Neural progenitor cell (in vitro differentiated cells): ENCODE measurements at regions not wholly inside any gene's neighbourhood (a gene's known extent, or its start where the extent isn't known, plus 50 kb on each side); places are given as distances from the start of the nearest gene placed in this dataset.

Source experiments
- DNase-seq: peaks from one replicate; pipeline ENCODE4 v3.0.0-alpha.2; 2016; ENCODE audit warnings: low spot score
- H2AFZ ChIP-seq: fragments of 200-600 bp; sonication (generic); replicated peaks from 2 replicates; pipeline ENCODE4 v1.6.1; 2016; ENCODE audit warnings: antibody characterized with exemption
- H3F3A ChIP-seq: fragments of 200-600 bp; sonication (generic); 2 replicates; pipeline ENCODE4 v1.6.1; 2016; ENCODE audit warnings: antibody characterized with exemption, low read depth
- H3K27ac ChIP-seq: fragments of 200-600 bp; sonication (generic); 2 replicates; pipeline ENCODE4 v1.5.1; 2016; ENCODE audit warnings: mild to moderate bottlenecking
- H3K27me3 ChIP-seq: fragments of 200-600 bp; sonication (generic); 2 replicates; pipeline ENCODE4 v1.6.1; 2016; ENCODE audit warnings: mild to moderate bottlenecking, moderate library complexity
- H3K36me3 ChIP-seq: fragments of 200-600 bp; sonication (generic); 2 replicates; pipeline ENCODE4 v1.5.1; 2016
- H3K4me1 ChIP-seq: fragments of 200-600 bp; sonication (generic); 2 replicates; pipeline ENCODE4 v1.6.1; 2016; ENCODE audit warnings: mixed run types
- H3K4me2 ChIP-seq: fragments of 200-600 bp; sonication (generic); 2 replicates; pipeline ENCODE4 v1.6.1; 2016
- H3K4me3 ChIP-seq: fragments of 200-600 bp; sonication (generic); 2 replicates; pipeline ENCODE4 v1.5.1; 2016
- H3K79me2 ChIP-seq: fragments of 200-600 bp; sonication (generic); 2 replicates; pipeline ENCODE4 v1.6.1; 2016; ENCODE audit warnings: low read depth
- H3K9ac ChIP-seq: fragments of 200-600 bp; sonication (generic); 2 replicates; pipeline ENCODE4 v1.6.1; 2016
- H3K9me3 ChIP-seq: fragments of 200-600 bp; sonication (generic); 2 replicates; pipeline ENCODE4 v1.5.1; 2016; ENCODE audit warnings: low read depth
- H4K20me1 ChIP-seq: fragments of 200-600 bp; sonication (generic); 2 replicates; pipeline ENCODE4 v1.6.1; 2016; ENCODE audit warnings: low read depth
- H3K27ac Mint-ChIP-seq: 3 replicates; pipeline ENCODE4 v1.8.0; 2021; ENCODE audit warnings: mixed read lengths
- H3K27me3 Mint-ChIP-seq: 2 replicates; pipeline ENCODE4 v1.8.0; 2022; ENCODE audit warnings: low read depth, mild to moderate bottlenecking, inconsistent platforms, moderate library complexity, mixed read lengths; ENCODE audit not compliant: insufficient read depth
- H3K36me3 Mint-ChIP-seq: 3 replicates; pipeline ENCODE4 v1.8.0; 2021; ENCODE audit warnings: mixed read lengths
- H3K4me1 Mint-ChIP-seq: 3 replicates; pipeline ENCODE4 v1.8.0; 2021; ENCODE audit warnings: mixed read lengths
- H3K4me3 Mint-ChIP-seq: 3 replicates; pipeline ENCODE4 v1.8.0; 2021; ENCODE audit warnings: mild to moderate bottlenecking, moderate library complexity, mixed read lengths
- H3K9me3 Mint-ChIP-seq: 3 replicates; pipeline ENCODE4 v1.8.0; 2020; ENCODE audit warnings: mixed read lengths
- EZH2 ChIP-seq: fragments of 200-600 bp; sonication (generic); IDR thresholded peaks from 2 replicates; pipeline ENCODE4 v1.6.1; 2017; ENCODE audit warnings: antibody characterized with exemption, mild to moderate bottlenecking, moderate library complexity
- EZH2phosphoT487 ChIP-seq: fragments of 200-600 bp; sonication (generic); IDR thresholded peaks from 2 replicates; pipeline ENCODE4 v1.6.1; 2017; ENCODE audit warnings: antibody characterized with exemption
- TF ChIP-seq, protein P1 (sequence below): fragments of 200-600 bp; sonication (generic); IDR thresholded peaks from 2 replicates; pipeline ENCODE4 v1.5.1; 2017; ENCODE audit warnings: antibody characterized with exemption, mild to moderate bottlenecking

DNA sequence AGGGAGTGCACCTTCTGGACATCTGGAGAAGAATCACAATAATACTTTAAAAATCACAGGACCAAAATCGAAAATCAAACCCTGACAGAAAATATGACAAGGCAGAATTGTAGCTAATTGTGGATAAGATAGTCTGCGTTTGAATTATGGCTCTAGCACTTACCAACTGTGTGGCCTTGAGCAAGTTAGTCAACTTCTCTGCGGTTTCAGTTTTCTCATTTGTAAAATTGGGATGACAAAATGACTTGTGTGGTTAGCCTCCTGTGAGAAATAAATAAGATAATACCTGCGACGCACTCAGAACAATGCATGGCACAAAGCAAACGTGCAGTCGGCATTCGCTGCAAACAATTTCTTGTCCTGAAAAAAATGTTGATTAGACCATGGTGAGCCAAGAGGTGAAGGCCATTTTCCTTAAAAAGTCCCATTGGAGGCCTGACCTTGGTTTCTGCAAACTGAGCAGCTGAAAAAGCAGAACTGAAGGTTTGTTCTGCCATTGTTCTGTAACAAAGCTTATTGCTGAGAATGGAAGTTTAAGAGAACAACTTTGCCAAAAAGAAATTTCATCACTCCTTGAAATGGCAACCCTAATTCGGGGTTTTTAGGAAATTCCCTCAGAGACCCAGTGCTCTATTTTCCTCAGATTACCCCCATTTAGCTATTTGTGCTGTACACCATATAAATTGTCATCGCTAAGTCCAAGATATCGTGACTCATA, 266.3 kb downstream of the ERMARD start:
- Histone ChIP-seq H3K36me3 (no peaks in the 10 kb centered on the region), H4K20me1 (no peaks in the 10 kb centered on the region), H3F3A (peaks cover 15% of the 10 kb centered on the region), H3K4me1 (peaks cover 19% of the 10 kb centered on the region), H3K9me3 (no peaks in the 10 kb centered on the region), H3K79me2 (no peaks in the 10 kb centered on the region), H2AFZ (no peak overlapping the region), H3K27ac (no peak overlapping the region), H3K4me3 (no peak overlapping the region), H3K27me3 (no peaks in the 10 kb centered on the region), H3K9ac (no peak overlapping the region), H3K4me2 (no peak overlapping the region)
- no peak for DNase-seq
- peaks cover 7% of the 10 kb centered on the region for H3K27me3 Mint-ChIP-seq
- TF ChIP-seq, protein P1, sequence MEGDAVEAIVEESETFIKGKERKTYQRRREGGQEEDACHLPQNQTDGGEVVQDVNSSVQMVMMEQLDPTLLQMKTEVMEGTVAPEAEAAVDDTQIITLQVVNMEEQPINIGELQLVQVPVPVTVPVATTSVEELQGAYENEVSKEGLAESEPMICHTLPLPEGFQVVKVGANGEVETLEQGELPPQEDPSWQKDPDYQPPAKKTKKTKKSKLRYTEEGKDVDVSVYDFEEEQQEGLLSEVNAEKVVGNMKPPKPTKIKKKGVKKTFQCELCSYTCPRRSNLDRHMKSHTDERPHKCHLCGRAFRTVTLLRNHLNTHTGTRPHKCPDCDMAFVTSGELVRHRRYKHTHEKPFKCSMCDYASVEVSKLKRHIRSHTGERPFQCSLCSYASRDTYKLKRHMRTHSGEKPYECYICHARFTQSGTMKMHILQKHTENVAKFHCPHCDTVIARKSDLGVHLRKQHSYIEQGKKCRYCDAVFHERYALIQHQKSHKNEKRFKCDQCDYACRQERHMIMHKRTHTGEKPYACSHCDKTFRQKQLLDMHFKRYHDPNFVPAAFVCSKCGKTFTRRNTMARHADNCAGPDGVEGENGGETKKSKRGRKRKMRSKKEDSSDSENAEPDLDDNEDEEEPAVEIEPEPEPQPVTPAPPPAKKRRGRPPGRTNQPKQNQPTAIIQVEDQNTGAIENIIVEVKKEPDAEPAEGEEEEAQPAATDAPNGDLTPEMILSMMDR = no peak
- TF ChIP-seq EZH2phosphoT487 = no peak
- TF ChIP-seq EZH2 = no peak
- H3K36me3 Mint-ChIP-seq = no peaks in the 10 kb centered on the region
- peaks cover 27% of the 10 kb centered on the region for H3K4me1 Mint-ChIP-seq
- no peak overlapping the region for H3K4me3 Mint-ChIP-seq
- H3K27ac Mint-ChIP-seq = peak overlapping the region; percentile 40
- peaks cover 12% of the 10 kb centered on the region for H3K9me3 Mint-ChIP-seq

DNA sequence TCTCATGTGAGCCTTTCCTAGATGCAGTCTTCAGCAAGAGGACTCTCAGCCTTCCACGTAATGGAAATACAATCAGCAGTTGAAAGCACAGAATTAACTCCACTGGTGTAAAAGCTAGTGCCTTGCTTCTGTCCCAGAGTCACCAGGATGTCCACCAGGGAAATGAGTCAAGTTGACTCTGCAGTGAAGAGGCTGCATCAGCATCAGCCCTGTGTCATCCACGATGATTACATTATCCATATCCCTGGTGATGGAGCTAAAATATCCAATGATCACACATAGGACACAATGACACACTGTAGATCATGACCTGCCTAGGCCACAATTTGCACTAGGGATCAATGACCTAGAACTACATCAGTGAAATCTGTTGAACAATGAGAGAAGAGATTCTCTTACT, 262.4 kb downstream of the ERMARD start:
- Histone ChIP-seq H3K27me3 (no peaks in the 10 kb centered on the region), H3F3A (peaks cover 15% of the 10 kb centered on the region), H3K36me3 (no peaks in the 10 kb centered on the region), H3K9me3 (no peaks in the 10 kb centered on the region), H4K20me1 (no peaks in the 10 kb centered on the region), H3K79me2 (no peaks in the 10 kb centered on the region), H3K27ac (no peak overlapping the region), H3K4me1 (peaks cover 31% of the 10 kb centered on the region), H2AFZ (no peak overlapping the region), H3K4me3 (no peak overlapping the region), H3K9ac (no peak overlapping the region), H3K4me2 (no peak overlapping the region)
- TF ChIP-seq EZH2phosphoT487 (no peak), EZH2 (no peak)
- TF ChIP-seq, protein P1 = no peak
- H3K9me3 Mint-ChIP-seq = peaks cover 13% of the 10 kb centered on the region
- H3K27me3 Mint-ChIP-seq = peaks cover 9% of the 10 kb centered on the region
- no peaks in the 10 kb centered on the region for H3K36me3 Mint-ChIP-seq
- DNase-seq = no peak
- H3K27ac Mint-ChIP-seq = no peak overlapping the region
- peaks cover 44% of the 10 kb centered on the region for H3K4me1 Mint-ChIP-seq
- H3K4me3 Mint-ChIP-seq = peak overlapping the region; percentile 24

DNA sequence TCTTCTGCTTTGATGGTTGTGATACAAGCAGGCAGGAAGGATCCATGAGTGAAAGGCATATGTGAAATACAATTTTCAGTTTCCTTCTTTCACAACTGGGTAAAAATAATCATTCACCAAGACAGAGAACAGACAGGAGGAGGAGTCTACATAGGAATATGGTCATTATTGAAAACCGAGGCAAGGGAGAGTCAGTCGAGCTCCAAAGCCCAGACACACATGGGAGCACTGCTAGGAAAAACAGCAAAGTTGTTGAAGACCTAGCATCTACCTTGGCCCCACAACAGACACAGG, 260.6 kb downstream of the ERMARD start:
- Mint-ChIP-seq H3K27me3 (peaks cover 4% of the 10 kb centered on the region), H3K4me3 (no peak overlapping the region), H3K27ac (no peak overlapping the region), H3K36me3 (no peaks in the 10 kb centered on the region), H3K9me3 (peaks cover 8% of the 10 kb centered on the region), H3K4me1 (peaks cover 53% of the 10 kb centered on the region)
- no peaks in the 10 kb centered on the region for H3K27me3 ChIP-seq
- no peak overlapping the region for H2AFZ ChIP-seq
- H3F3A ChIP-seq = peaks cover 29% of the 10 kb centered on the region
- no peak overlapping the region for H3K27ac ChIP-seq
- TF ChIP-seq EZH2phosphoT487 = no peak
- TF ChIP-seq EZH2 = no peak
- TF ChIP-seq, protein P1 = no peak
- no peaks in the 10 kb centered on the region for H3K9me3 ChIP-seq
- H3K36me3 ChIP-seq = no peaks in the 10 kb centered on the region
- H4K20me1 ChIP-seq = no peaks in the 10 kb centered on the region
- H3K4me2 ChIP-seq = no peak overlapping the region
- no peak overlapping the region for H3K9ac ChIP-seq
- DNase-seq = no peak
- H3K79me2 ChIP-seq = no peaks in the 10 kb centered on the region
- peaks cover 46% of the 10 kb centered on the region for H3K4me1 ChIP-seq
- H3K4me3 ChIP-seq = no peak overlapping the region
